Endodermal cell (in vitro differentiated cells): ENCODE measurements at regions not wholly inside any gene's neighbourhood (a gene's known extent, or its start where the extent isn't known, plus 50 kb on each side); places are given as distances from the start of the nearest gene placed in this dataset.

ENCODE experiments used
- DNase-seq: peaks from one replicate; pipeline ENCODE4 v3.0.0-alpha.2; 2017
- H3K27ac ChIP-seq: 2 replicates; pipeline ENCODE4 v1.5.1; 2013; ENCODE audit warnings: mild to moderate bottlenecking, low read depth, low read length, moderate library complexity
- H3K27me3 ChIP-seq: 2 replicates; pipeline ENCODE4 v1.6.1; 2013; ENCODE audit warnings: mild to moderate bottlenecking, low read length, moderate library complexity; ENCODE audit not compliant: insufficient read depth, control insufficient read depth, poor library complexity, severe bottlenecking
- H3K36me3 ChIP-seq: 2 replicates; pipeline ENCODE4 v1.7.0; 2013; ENCODE audit warnings: mild to moderate bottlenecking, low read length, moderate library complexity; ENCODE audit not compliant: control insufficient read depth, insufficient read depth
- H3K4me1 ChIP-seq: one replicate; pipeline ENCODE4 v1.7.0; 2013; ENCODE audit warnings: low read length; ENCODE audit not compliant: control insufficient read depth, insufficient read depth
- H3K4me3 ChIP-seq: 2 replicates; pipeline ENCODE4 v1.5.1; 2013; ENCODE audit warnings: mild to moderate bottlenecking, low read length, moderate library complexity
- H3K9ac ChIP-seq: 2 replicates; pipeline ENCODE4 v1.6.1; 2013; ENCODE audit warnings: mild to moderate bottlenecking, low read length, moderate library complexity; ENCODE audit not compliant: poor library complexity, severe bottlenecking; ENCODE audit errors: extremely low read depth
- H3K9me3 ChIP-seq: 2 replicates; pipeline ENCODE4 v1.6.1; 2013; ENCODE audit warnings: mild to moderate bottlenecking, low read length, moderate library complexity; ENCODE audit not compliant: control insufficient read depth
- H3K27ac Mint-ChIP-seq: 2 replicates; pipeline ENCODE4 v1.8.0; 2020; ENCODE audit warnings: mixed read lengths
- H3K27me3 Mint-ChIP-seq: 2 replicates; pipeline ENCODE4 v1.8.0; 2021; ENCODE audit warnings: mild to moderate bottlenecking, mixed read lengths; ENCODE audit not compliant: insufficient read depth
- H3K36me3 Mint-ChIP-seq: 2 replicates; pipeline ENCODE4 v1.8.0; 2020; ENCODE audit warnings: low read depth, mixed read lengths
- H3K4me1 Mint-ChIP-seq: 2 replicates; pipeline ENCODE4 v1.8.0; 2020; ENCODE audit warnings: mixed read lengths
- H3K4me3 Mint-ChIP-seq: 2 replicates; pipeline ENCODE4 v1.8.0; 2020; ENCODE audit warnings: mild to moderate bottlenecking, moderate library complexity, mixed read lengths
- H3K9me3 Mint-ChIP-seq: 2 replicates; pipeline ENCODE4 v1.8.0; 2020; ENCODE audit warnings: mild to moderate bottlenecking, mixed read lengths
- CTCF ChIP-seq: fragments of 200-600 bp; sonication (generic); conservative IDR thresholded peaks from 2 replicates; pipeline ENCODE4 v1.5.0; 2021; ENCODE audit warnings: antibody characterized with exemption, mild to moderate bottlenecking
- WGBS, 2 experiments: methylation state at CpG; one replicate each; pipeline versions ENCODE4 v1.1.5 to v1.1.7; 2013; ENCODE audit warnings: missing lambda C conversion rate in 2 of 2, mixed read lengths in 1 of 2; ENCODE audit not compliant: insufficient coverage in 1 of 2, insufficient read length in 1 of 2; 5-methylcytosine and 5-hydroxymethylcytosine counted together

DNA sequence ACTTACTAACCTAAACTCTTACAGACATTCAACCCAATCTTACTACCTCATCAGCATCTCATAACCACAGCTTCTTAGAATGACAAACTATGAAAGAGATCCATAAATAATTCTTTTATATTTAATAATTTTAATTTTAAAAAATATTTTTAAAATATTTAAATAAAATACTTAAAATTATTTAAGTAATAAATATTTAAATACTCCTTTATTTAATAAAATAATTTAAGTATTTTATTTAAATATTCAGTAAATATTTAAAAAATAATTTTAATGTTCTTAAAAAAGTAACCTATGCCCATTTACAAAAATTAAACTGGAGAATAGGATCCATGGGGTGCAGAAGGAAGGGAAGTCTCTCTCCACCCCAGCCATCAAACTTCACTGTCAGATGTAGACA is 627.3 kb upstream of the MGMT start:
- no peaks in the 10 kb centered on the region for H3K4me1 Mint-ChIP-seq
- Histone ChIP-seq H3K27ac (no peak overlapping the region), H3K9ac (no peak overlapping the region), H3K4me1 (no peaks in the 10 kb centered on the region), H3K27me3 (no peaks in the 10 kb centered on the region), H3K4me3 (no peak overlapping the region), H3K9me3 (no peaks in the 10 kb centered on the region), H3K36me3 (no peaks in the 10 kb centered on the region)
- no peaks in the 10 kb centered on the region for H3K9me3 Mint-ChIP-seq
- DNase-seq: no peak
- no peaks in the 10 kb centered on the region for H3K27me3 Mint-ChIP-seq
- TF ChIP-seq CTCF: no peak
- H3K36me3 Mint-ChIP-seq: no peaks in the 10 kb centered on the region
- H3K27ac Mint-ChIP-seq: no peak overlapping the region
- H3K4me3 Mint-ChIP-seq: no peak overlapping the region

GRCh38 chr10:128843972-128844371 is 623.1 kb upstream of the MGMT start:
- H3K4me3 Mint-ChIP-seq: no peak overlapping the region
- H3K4me1 Mint-ChIP-seq: no peaks in the 10 kb centered on the region
- H3K4me3 ChIP-seq: no peak overlapping the region
- H3K9me3 Mint-ChIP-seq: no peaks in the 10 kb centered on the region
- H3K27ac Mint-ChIP-seq: no peak overlapping the region
- H3K36me3 ChIP-seq: no peaks in the 10 kb centered on the region
- no peaks in the 10 kb centered on the region for H3K36me3 Mint-ChIP-seq
- no peak for DNase-seq
- peaks cover 1% of the 10 kb centered on the region for H3K27me3 Mint-ChIP-seq
- H3K4me1 ChIP-seq: no peaks in the 10 kb centered on the region
- no peaks in the 10 kb centered on the region for H3K9me3 ChIP-seq
- H3K27ac ChIP-seq: no peak overlapping the region
- no peak overlapping the region for H3K9ac ChIP-seq
- 100% methylated on average over 1 to 2 of the region's 4 CpGs for WGBS, 2 experiments
- TF ChIP-seq CTCF: peak; percentile 61
- no peaks in the 10 kb centered on the region for H3K27me3 ChIP-seq

- Mint-ChIP-seq H3K4me1 (no peaks in the 10 kb centered on the region), H3K9me3 (no peaks in the 10 kb centered on the region)
Measured at GRCh38 chr10:128846927-128847326, 620.1 kb upstream of the MGMT start.

More at GRCh38 chr10:128846927-128847326, 620.1 kb upstream of the MGMT start:
- H3K4me3 Mint-ChIP-seq: no peak overlapping the region
- Histone ChIP-seq H3K4me1 (no peaks in the 10 kb centered on the region), H3K27me3 (no peaks in the 10 kb centered on the region), H3K9me3 (no peaks in the 10 kb centered on the region), H3K4me3 (no peak overlapping the region), H3K9ac (no peak overlapping the region), H3K27ac (no peak overlapping the region), H3K36me3 (no peaks in the 10 kb centered on the region)
- H3K27ac Mint-ChIP-seq: no peak overlapping the region
- peaks cover 2% of the 10 kb centered on the region for H3K27me3 Mint-ChIP-seq
- 88 to 91% methylated on average over 1 to 3 of the region's 3 CpGs for WGBS, 2 experiments
- no peak for TF ChIP-seq CTCF
- DNase-seq: no peak
- H3K36me3 Mint-ChIP-seq: no peaks in the 10 kb centered on the region
